ENCODE measurements at regions not wholly inside any gene's neighbourhood (a gene's known extent, or its start where the extent isn't known, plus 50 kb on each side); places are given as distances from the start of the nearest gene placed in this dataset.
"Not testable (repeated sequence)": the region's sequence is repeated elsewhere in the genome, so short reads cannot be mapped to it uniquely, and the experiment has no call there.

- Histone ChIP-seq H3K4me1 (ENCODE audit: insufficient read depth) (no peaks in the 10 kb centered on the region), H3K27ac (ENCODE audit: low read depth) (no peak overlapping the region), H3K4me3 (ENCODE audit: low read depth, low read length) (no peak overlapping the region), H3K36me3 (ENCODE audit: insufficient read depth) (no peaks in the 10 kb centered on the region)
- 75% methylated on average over 11 of the region's 11 CpGs for WGBS
- no peak for DNase-seq (ENCODE audit: extremely low spot score)
Observed at GRCh38 chr4:42306221-42307109, 90.8 kb upstream of the SHISA3 start.

- H3K36me3 ChIP-seq (ENCODE audit: insufficient read depth) = no peaks in the 10 kb centered on the region
- no peak for DNase-seq (ENCODE audit: extremely low spot score)
- H3K4me1 ChIP-seq (ENCODE audit: insufficient read depth) = no peaks in the 10 kb centered on the region
- H3K27ac ChIP-seq (ENCODE audit: low read depth) = no peak overlapping the region
- no peak overlapping the region for H3K4me3 ChIP-seq (ENCODE audit: low read depth, low read length)
- WGBS = 80% methylated on average over 3 of the region's 3 CpGs
Observed at GRCh38 chr4:42308247-42308646, 89.0 kb upstream of the SHISA3 start.

GRCh38 chr4:42309361-42310260 is 87.7 kb upstream of the SHISA3 start:
- Histone ChIP-seq H3K36me3 (ENCODE audit: insufficient read depth) (no peaks in the 10 kb centered on the region), H3K4me1 (ENCODE audit: insufficient read depth) (no peaks in the 10 kb centered on the region), H3K27ac (ENCODE audit: low read depth) (no peak overlapping the region), H3K4me3 (ENCODE audit: low read depth, low read length) (no peak overlapping the region)
- 53% methylated on average over 9 of the region's 9 CpGs for WGBS
- peak; percentile 26 for DNase-seq (ENCODE audit: extremely low spot score)

- Histone ChIP-seq H3K4me1 (ENCODE audit: insufficient read depth) (no peaks in the 10 kb centered on the region), H3K27ac (ENCODE audit: low read depth) (no peak overlapping the region)
- 55% methylated on average over 5 of the region's 5 CpGs for WGBS
Observed at GRCh38 chr4:42310358-42310757, 86.9 kb upstream of the SHISA3 start.

GRCh38 chr4:42310806-42311205 is 86.5 kb upstream of the SHISA3 start:
- Histone ChIP-seq H3K27ac (ENCODE audit: low read depth) (no peak overlapping the region), H3K4me3 (ENCODE audit: low read depth, low read length) (no peak overlapping the region), H3K4me1 (ENCODE audit: insufficient read depth) (no peaks in the 10 kb centered on the region), H3K36me3 (ENCODE audit: insufficient read depth) (no peaks in the 10 kb centered on the region)
- WGBS = 91% methylated on average over 5 of the region's 5 CpGs
- no peak for DNase-seq (ENCODE audit: extremely low spot score)

More at GRCh38 chr4:42310358-42310757, 86.9 kb upstream of the SHISA3 start:
- Histone ChIP-seq H3K4me3 (ENCODE audit: low read depth, low read length) (no peak overlapping the region), H3K36me3 (ENCODE audit: insufficient read depth) (no peaks in the 10 kb centered on the region)
- DNase-seq (ENCODE audit: extremely low spot score) = no peak

GRCh38 chr4:42311591-42311990 is 85.7 kb upstream of the SHISA3 start:
- Histone ChIP-seq H3K4me3 (ENCODE audit: low read depth, low read length) (no peak overlapping the region), H3K27ac (ENCODE audit: low read depth) (no peak overlapping the region), H3K36me3 (ENCODE audit: insufficient read depth) (no peaks in the 10 kb centered on the region), H3K4me1 (ENCODE audit: insufficient read depth) (no peaks in the 10 kb centered on the region)
- no peak for DNase-seq (ENCODE audit: extremely low spot score)
- WGBS = 69% methylated on average over 3 of the region's 3 CpGs

GRCh38 chr4:42313420-42313819 is 83.9 kb upstream of the SHISA3 start:
- H3K27ac ChIP-seq (ENCODE audit: low read depth); H3K36me3 ChIP-seq (ENCODE audit: insufficient read depth); H3K4me3 ChIP-seq (ENCODE audit: low read depth, low read length); H3K4me1 ChIP-seq (ENCODE audit: insufficient read depth); DNase-seq (ENCODE audit: extremely low spot score): not testable (repeated sequence)
- 93% methylated on average over 6 of the region's 6 CpGs for WGBS

- no peak overlapping the region for H3K4me3 ChIP-seq (ENCODE audit: low read depth, low read length)
- no peak overlapping the region for H3K27ac ChIP-seq (ENCODE audit: low read depth)
- 95% methylated on average over 16 of the region's 16 CpGs for WGBS
- no peak for DNase-seq (ENCODE audit: extremely low spot score)
- H3K36me3 ChIP-seq (ENCODE audit: insufficient read depth) = no peaks in the 10 kb centered on the region
- no peaks in the 10 kb centered on the region for H3K4me1 ChIP-seq (ENCODE audit: insufficient read depth)
Observed at GRCh38 chr4:42313872-42314271, 83.4 kb upstream of the SHISA3 start.

- Histone ChIP-seq H3K36me3 (ENCODE audit: insufficient read depth) (no peaks in the 10 kb centered on the region), H3K4me1 (ENCODE audit: insufficient read depth) (no peaks in the 10 kb centered on the region), H3K4me3 (ENCODE audit: low read depth, low read length) (no peak overlapping the region), H3K27ac (ENCODE audit: low read depth) (no peak overlapping the region)
- DNase-seq (ENCODE audit: extremely low spot score) = no peak
- WGBS = 91% methylated on average over 28 of the region's 28 CpGs
Observed at GRCh38 chr4:42315231-42315630, 82.1 kb upstream of the SHISA3 start.

GRCh38 chr4:42320822-42321388 is 76.4 kb upstream of the SHISA3 start:
- 81% methylated on average over 10 of the region's 10 CpGs for WGBS

GRCh38 chr4:42326040-42326439 is 71.2 kb upstream of the SHISA3 start:
- no peak overlapping the region for H3K27ac ChIP-seq (ENCODE audit: low read depth)
- DNase-seq (ENCODE audit: extremely low spot score) = no peak
- 63% methylated on average over 5 of the region's 5 CpGs for WGBS
- H3K36me3 ChIP-seq (ENCODE audit: insufficient read depth) = no peaks in the 10 kb centered on the region
- H3K4me3 ChIP-seq (ENCODE audit: low read depth, low read length) = no peak overlapping the region
- no peaks in the 10 kb centered on the region for H3K4me1 ChIP-seq (ENCODE audit: insufficient read depth)

More at GRCh38 chr4:42320822-42321388, 76.4 kb upstream of the SHISA3 start:
- Histone ChIP-seq H3K4me1 (ENCODE audit: insufficient read depth) (no peaks in the 10 kb centered on the region), H3K36me3 (ENCODE audit: insufficient read depth) (no peaks in the 10 kb centered on the region), H3K4me3 (ENCODE audit: low read depth, low read length) (no peak overlapping the region), H3K27ac (ENCODE audit: low read depth) (no peak overlapping the region)
- no peak for DNase-seq (ENCODE audit: extremely low spot score)

GRCh38 chr4:42326524-42326923 is 70.8 kb upstream of the SHISA3 start:
- 90% methylated on average over 2 of the region's 2 CpGs for WGBS
- Histone ChIP-seq H3K4me1 (ENCODE audit: insufficient read depth) (no peaks in the 10 kb centered on the region), H3K27ac (ENCODE audit: low read depth) (no peak overlapping the region), H3K36me3 (ENCODE audit: insufficient read depth) (no peaks in the 10 kb centered on the region), H3K4me3 (ENCODE audit: low read depth, low read length) (no peak overlapping the region)
- DNase-seq (ENCODE audit: extremely low spot score) = no peak

- Histone ChIP-seq H3K27ac (ENCODE audit: low read depth) (no peak overlapping the region), H3K36me3 (ENCODE audit: insufficient read depth) (no peaks in the 10 kb centered on the region), H3K4me3 (ENCODE audit: low read depth, low read length) (no peak overlapping the region), H3K4me1 (ENCODE audit: insufficient read depth) (no peaks in the 10 kb centered on the region)
- DNase-seq (ENCODE audit: extremely low spot score) = no peak
- 53% methylated on average over 4 of the region's 4 CpGs for WGBS
Observed at GRCh38 chr4:42327323-42327722, 70.0 kb upstream of the SHISA3 start.
